Right atrium auricular region (tissue), 2 donors: ENCODE measurements at regions not wholly inside any gene's neighbourhood (a gene's known extent, or its start where the extent isn't known, plus 50 kb on each side); places are given as distances from the start of the nearest gene placed in this dataset.
"Not testable (repeated sequence)": the region's sequence is repeated elsewhere in the genome, so short reads cannot be mapped to it uniquely, and the experiment has no call there.

ENCODE experiments used
- DNase-seq: peaks from one replicate; pipeline ENCODE4 v3.0.0-alpha.2; 2019; ENCODE audit warnings: low spot score
- H3K27ac ChIP-seq, 2 donors: fragments of 200-600 bp; sonication (generic); 1 replicate in 1 of 2; 2 replicates in 1 of 2; pipeline ENCODE4 v1.5.1; 2016 to 2019
- H3K27me3 ChIP-seq, 2 donors: fragments of 200-600 bp; sonication (generic); one replicate each; pipeline versions ENCODE4 v1.5.1 to v1.6.0; 2017 to 2019
- H3K36me3 ChIP-seq: fragments of 200-600 bp; sonication (generic); one replicate; pipeline ENCODE4 v1.5.1; 2016
- H3K4me1 ChIP-seq, 2 donors: fragments of 200-600 bp; sonication (generic); one replicate each; pipeline versions ENCODE4 v1.5.1 to v1.6.0; 2017 to 2019
- H3K4me3 ChIP-seq, 2 donors: fragments of 200-600 bp; sonication (generic); 1 replicate in 1 of 2; 2 replicates in 1 of 2; pipeline ENCODE4 v1.5.1; 2017 to 2019; ENCODE audit warnings: mild to moderate bottlenecking in 1 of 2, moderate library complexity in 1 of 2
- H3K9me3 ChIP-seq, 2 donors: fragments of 200-600 bp; sonication (generic); one replicate each; pipeline ENCODE4 v1.5.1; 2019
- CTCF ChIP-seq, 2 donors: fragments of 200-600 bp; sonication (generic); IDR thresholded peaks; one replicate each; pipeline ENCODE4 v1.5.1; 2019; ENCODE audit warnings: antibody characterized with exemption in 2 of 2

DNA sequence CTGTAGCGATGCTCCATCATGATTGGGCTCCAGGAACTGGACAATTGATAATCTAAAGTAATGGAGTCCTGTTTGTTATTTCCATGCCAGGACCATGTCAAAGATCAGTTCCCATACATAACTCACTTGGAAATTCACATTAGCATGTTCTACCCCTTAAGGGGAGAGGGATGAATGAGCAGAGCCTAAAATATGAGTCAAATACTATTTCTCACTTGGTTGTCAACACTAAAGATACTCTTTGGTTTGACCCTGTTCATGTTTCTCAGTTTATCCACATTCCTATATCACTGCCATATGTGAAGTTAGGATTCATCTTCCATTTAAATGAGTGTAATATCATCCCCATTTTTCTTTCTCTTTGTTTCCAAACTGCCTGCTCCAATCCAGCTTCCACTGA is 321.6 kb upstream of the PAPPA start:
- TF ChIP-seq CTCF (IDR thresholded peaks at IDR 0.05), result no peak
- H3K27ac ChIP-seq, result no peak overlapping the region
- no peaks in the 10 kb centered on the region for H3K27me3 ChIP-seq
- H3K9me3 ChIP-seq, result no peaks in the 10 kb centered on the region
- H3K4me3 ChIP-seq, result no peak overlapping the region
- H3K4me1 ChIP-seq, result no peaks in the 10 kb centered on the region
- H3K36me3 ChIP-seq, result no peaks in the 10 kb centered on the region
- no peak for DNase-seq

DNA sequence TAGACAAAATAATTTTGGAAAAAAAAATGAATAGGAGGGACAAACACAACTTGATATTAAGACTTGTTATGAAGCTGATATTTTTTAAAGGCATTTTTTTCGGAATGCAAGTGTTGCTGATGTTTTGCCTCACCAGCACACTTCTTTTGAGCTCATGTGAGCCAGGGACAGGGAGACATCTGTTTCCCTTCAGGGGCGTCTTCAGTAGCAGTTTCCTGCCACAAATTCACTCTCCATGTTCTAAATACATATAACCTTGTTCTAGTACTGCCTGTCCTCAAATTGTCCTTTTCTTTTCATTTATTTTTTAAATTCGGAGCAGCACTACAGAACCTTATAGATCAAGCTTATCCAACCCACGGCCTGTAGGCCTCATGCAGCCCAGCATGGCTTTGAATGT is 316.0 kb upstream of the PAPPA start:
- no peaks in the 10 kb centered on the region for H3K36me3 ChIP-seq
- no peaks in the 10 kb centered on the region for H3K9me3 ChIP-seq
- H3K4me1 ChIP-seq, result no peaks in the 10 kb centered on the region
- TF ChIP-seq CTCF (IDR thresholded peaks at IDR 0.05), result no peak
- DNase-seq, result no peak
- no peak overlapping the region for H3K27ac ChIP-seq
- H3K27me3 ChIP-seq, result no peaks in the 10 kb centered on the region
- no peak overlapping the region for H3K4me3 ChIP-seq

- DNase-seq, result no peak
- Histone ChIP-seq H3K27ac (no peak overlapping the region), H3K36me3 (no peaks in the 10 kb centered on the region), H3K4me1 (no peaks in the 10 kb centered on the region), H3K27me3 (no peaks in the 10 kb centered on the region), H3K4me3 (no peak overlapping the region), H3K9me3 (no peaks in the 10 kb centered on the region)
- TF ChIP-seq CTCF (IDR thresholded peaks at IDR 0.05), result no peak
Measured at GRCh38 chr9:115838417-115838816, 315.2 kb upstream of the PAPPA start.

DNA sequence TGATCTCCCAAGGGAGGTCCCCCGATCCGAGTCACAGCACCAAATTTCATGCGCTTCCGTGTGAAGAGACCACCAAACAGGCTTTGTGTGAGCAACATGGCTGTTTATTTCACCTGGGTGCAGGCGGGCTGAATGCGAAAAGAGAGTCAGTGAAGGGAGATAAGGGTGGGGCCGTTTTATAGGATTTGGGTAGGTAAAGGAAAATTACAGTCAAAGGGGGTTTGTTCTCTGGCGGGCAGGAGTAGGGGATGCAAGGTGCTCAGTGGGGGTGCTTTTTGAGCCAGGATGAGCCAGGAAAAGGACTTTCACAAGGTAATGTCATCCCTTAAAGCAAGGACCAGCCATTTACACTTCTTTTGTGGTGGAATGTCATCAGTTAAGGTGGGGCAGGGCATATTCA is 309.2 kb upstream of the PAPPA start:
- not testable (repeated sequence) for H3K9me3 ChIP-seq, H3K27me3 ChIP-seq, DNase-seq, H3K27ac ChIP-seq, H3K4me3 ChIP-seq, H3K4me1 ChIP-seq, H3K36me3 ChIP-seq

DNA sequence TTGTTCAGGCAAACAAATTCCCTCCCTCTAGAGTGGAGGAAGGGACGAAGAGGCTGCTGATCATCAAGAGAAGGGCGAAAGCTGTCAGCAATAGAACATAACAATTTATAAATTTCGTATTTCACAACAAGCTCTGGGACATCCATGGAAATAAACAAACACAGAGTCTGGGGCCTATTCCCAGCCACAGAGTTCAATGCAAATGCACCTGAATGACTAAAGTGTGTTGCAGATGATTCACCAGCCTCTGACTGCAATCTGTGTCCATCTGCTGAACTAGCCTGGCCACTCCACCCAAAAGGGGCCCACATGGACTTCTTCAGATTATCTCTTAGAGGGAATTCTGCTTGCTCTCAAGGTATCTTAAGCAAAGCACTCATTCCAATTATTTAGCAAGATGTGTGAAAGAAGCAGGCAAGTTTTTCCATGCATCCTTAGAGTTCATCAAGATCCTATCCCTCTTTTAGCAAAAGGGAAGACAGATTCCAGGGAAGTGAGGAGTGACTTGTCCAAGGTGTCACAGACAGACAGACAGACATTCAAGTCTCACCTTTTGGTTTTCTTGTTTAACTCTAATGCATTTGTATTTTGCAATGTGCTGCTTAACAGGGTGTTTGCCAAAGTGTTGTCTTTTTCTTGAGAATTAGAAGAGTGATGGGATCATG is 307.8 kb upstream of the PAPPA start:
- no peak for TF ChIP-seq CTCF (IDR thresholded peaks at IDR 0.05)
- Histone ChIP-seq H3K4me3 (no peak overlapping the region), H3K9me3 (no peaks in the 10 kb centered on the region), H3K27me3 (no peaks in the 10 kb centered on the region), H3K36me3 (no peaks in the 10 kb centered on the region), H3K27ac (no peak overlapping the region), H3K4me1 (no peaks in the 10 kb centered on the region)
- DNase-seq, result no peak

- Histone ChIP-seq H3K4me1 (no peaks in the 10 kb centered on the region), H3K9me3 (no peaks in the 10 kb centered on the region), H3K27ac (no peak overlapping the region), H3K4me3 (no peak overlapping the region), H3K27me3 (no peaks in the 10 kb centered on the region), H3K36me3 (no peaks in the 10 kb centered on the region)
- TF ChIP-seq CTCF (IDR thresholded peaks at IDR 0.05), result no peak
- no peak for DNase-seq
Measured at GRCh38 chr9:115847216-115847615, 306.4 kb upstream of the PAPPA start.
